Endodermal cell (in vitro differentiated cells): ENCODE measurements at regions not wholly inside any gene's neighbourhood (a gene's known extent, or its start where the extent isn't known, plus 50 kb on each side); places are given as distances from the start of the nearest gene placed in this dataset.

Experiments used
- DNase-seq: peaks from one replicate; pipeline ENCODE4 v3.0.0-alpha.2; 2017
- H3K27ac ChIP-seq: 2 replicates; pipeline ENCODE4 v1.5.1; 2013; ENCODE audit warnings: mild to moderate bottlenecking, low read depth, low read length, moderate library complexity
- H3K27me3 ChIP-seq: 2 replicates; pipeline ENCODE4 v1.6.1; 2013; ENCODE audit warnings: mild to moderate bottlenecking, low read length, moderate library complexity; ENCODE audit not compliant: insufficient read depth, control insufficient read depth, poor library complexity, severe bottlenecking
- H3K36me3 ChIP-seq: 2 replicates; pipeline ENCODE4 v1.7.0; 2013; ENCODE audit warnings: mild to moderate bottlenecking, low read length, moderate library complexity; ENCODE audit not compliant: control insufficient read depth, insufficient read depth
- H3K4me1 ChIP-seq: one replicate; pipeline ENCODE4 v1.7.0; 2013; ENCODE audit warnings: low read length; ENCODE audit not compliant: control insufficient read depth, insufficient read depth
- H3K4me3 ChIP-seq: 2 replicates; pipeline ENCODE4 v1.5.1; 2013; ENCODE audit warnings: mild to moderate bottlenecking, low read length, moderate library complexity
- H3K9ac ChIP-seq: 2 replicates; pipeline ENCODE4 v1.6.1; 2013; ENCODE audit warnings: mild to moderate bottlenecking, low read length, moderate library complexity; ENCODE audit not compliant: poor library complexity, severe bottlenecking; ENCODE audit errors: extremely low read depth
- H3K9me3 ChIP-seq: 2 replicates; pipeline ENCODE4 v1.6.1; 2013; ENCODE audit warnings: mild to moderate bottlenecking, low read length, moderate library complexity; ENCODE audit not compliant: control insufficient read depth
- H3K27ac Mint-ChIP-seq: 2 replicates; pipeline ENCODE4 v1.8.0; 2020; ENCODE audit warnings: mixed read lengths
- H3K27me3 Mint-ChIP-seq: 2 replicates; pipeline ENCODE4 v1.8.0; 2021; ENCODE audit warnings: mild to moderate bottlenecking, mixed read lengths; ENCODE audit not compliant: insufficient read depth
- H3K36me3 Mint-ChIP-seq: 2 replicates; pipeline ENCODE4 v1.8.0; 2020; ENCODE audit warnings: low read depth, mixed read lengths
- H3K4me1 Mint-ChIP-seq: 2 replicates; pipeline ENCODE4 v1.8.0; 2020; ENCODE audit warnings: mixed read lengths
- H3K4me3 Mint-ChIP-seq: 2 replicates; pipeline ENCODE4 v1.8.0; 2020; ENCODE audit warnings: mild to moderate bottlenecking, moderate library complexity, mixed read lengths
- H3K9me3 Mint-ChIP-seq: 2 replicates; pipeline ENCODE4 v1.8.0; 2020; ENCODE audit warnings: mild to moderate bottlenecking, mixed read lengths
- CTCF ChIP-seq: fragments of 200-600 bp; sonication (generic); conservative IDR thresholded peaks from 2 replicates; pipeline ENCODE4 v1.5.0; 2021; ENCODE audit warnings: antibody characterized with exemption, mild to moderate bottlenecking
- WGBS, 2 experiments: methylation state at CpG; one replicate each; pipeline versions ENCODE4 v1.1.5 to v1.1.7; 2013; ENCODE audit warnings: missing lambda C conversion rate in 2 of 2, mixed read lengths in 1 of 2; ENCODE audit not compliant: insufficient coverage in 1 of 2, insufficient read length in 1 of 2; 5-methylcytosine and 5-hydroxymethylcytosine counted together

- H3K4me1 Mint-ChIP-seq: peaks cover 22% of the 10 kb centered on the region
- H3K27ac Mint-ChIP-seq: no peak overlapping the region
- DNase-seq: no peak
- H3K27me3 ChIP-seq: no peaks in the 10 kb centered on the region
- no peaks in the 10 kb centered on the region for H3K27me3 Mint-ChIP-seq
- H3K4me3 Mint-ChIP-seq: no peak overlapping the region
- no peak overlapping the region for H3K9ac ChIP-seq
- H3K27ac ChIP-seq: no peak overlapping the region
- no peaks in the 10 kb centered on the region for H3K36me3 ChIP-seq
- TF ChIP-seq CTCF: no peak
- no peak overlapping the region for H3K4me3 ChIP-seq
- H3K36me3 Mint-ChIP-seq: no peaks in the 10 kb centered on the region
- peaks cover 1% of the 10 kb centered on the region for H3K9me3 Mint-ChIP-seq
- H3K4me1 ChIP-seq: no peaks in the 10 kb centered on the region
- no peaks in the 10 kb centered on the region for H3K9me3 ChIP-seq
- 100% methylated on average over 2 of the region's 2 CpGs; no CpG with 5 or more reads in 1 of the 2 experiments for WGBS, 2 experiments
Measured at GRCh38 chr13:33617055-33617454, 200.9 kb upstream of the RFC3 start.

GRCh38 chr13:33624253-33624652 lies 193.7 kb upstream of the RFC3 start:
- H3K9ac ChIP-seq: no peak overlapping the region
- Mint-ChIP-seq H3K36me3 (no peaks in the 10 kb centered on the region), H3K4me3 (no peak overlapping the region), H3K27me3 (peaks cover 8% of the 10 kb centered on the region), H3K27ac (no peak overlapping the region), H3K4me1 (peaks cover 18% of the 10 kb centered on the region), H3K9me3 (peaks cover 4% of the 10 kb centered on the region)
- WGBS, 2 experiments: 95 to 100% methylated on average over 2 to 3 of the region's 3 CpGs
- H3K9me3 ChIP-seq: no peaks in the 10 kb centered on the region
- no peak overlapping the region for H3K27ac ChIP-seq
- no peaks in the 10 kb centered on the region for H3K36me3 ChIP-seq
- H3K27me3 ChIP-seq: peaks cover 10% of the 10 kb centered on the region
- DNase-seq: no peak
- no peak overlapping the region for H3K4me3 ChIP-seq
- no peak for TF ChIP-seq CTCF
- H3K4me1 ChIP-seq: no peaks in the 10 kb centered on the region

- Mint-ChIP-seq H3K36me3 (no peaks in the 10 kb centered on the region), H3K4me1 (peaks cover 18% of the 10 kb centered on the region), H3K27ac (no peak overlapping the region), H3K27me3 (peaks cover 8% of the 10 kb centered on the region), H3K4me3 (no peak overlapping the region), H3K9me3 (peaks cover 4% of the 10 kb centered on the region)
- TF ChIP-seq CTCF: no peak
- no peaks in the 10 kb centered on the region for H3K4me1 ChIP-seq
- peaks cover 10% of the 10 kb centered on the region for H3K27me3 ChIP-seq
- H3K9me3 ChIP-seq: no peaks in the 10 kb centered on the region
- H3K27ac ChIP-seq: no peak overlapping the region
- H3K36me3 ChIP-seq: no peaks in the 10 kb centered on the region
- WGBS, 2 experiments: 88 to 100% methylated on average over 1 of the region's 1 CpG
- no peak overlapping the region for H3K4me3 ChIP-seq
- DNase-seq: no peak
- no peak overlapping the region for H3K9ac ChIP-seq
Measured at GRCh38 chr13:33624740-33625139, 193.2 kb upstream of the RFC3 start.
